ENCODE measurements at regions not wholly inside any gene's neighbourhood (a gene's known extent, or its start where the extent isn't known, plus 50 kb on each side); places are given as distances from the start of the nearest gene placed in this dataset.

DNA sequence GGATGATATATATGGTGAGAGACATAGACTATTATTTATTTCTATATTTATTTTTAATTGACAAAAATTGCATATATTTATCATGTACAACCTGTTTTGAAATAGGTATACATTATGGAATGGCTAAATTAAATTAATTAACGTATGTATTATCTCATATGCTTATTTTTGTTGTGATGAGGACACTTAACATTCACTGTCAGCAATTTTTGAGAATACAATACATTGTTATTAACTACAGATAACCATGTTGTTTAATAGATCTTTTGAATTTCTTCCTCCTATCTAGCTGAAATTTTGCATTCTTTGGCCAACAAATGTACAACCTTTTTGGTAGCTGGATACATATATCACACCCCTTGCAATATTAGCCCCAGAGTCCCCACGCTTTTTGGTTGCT is 110.7 kb upstream of the CITED2 start:
- TF ChIP-seq, protein P1, sequence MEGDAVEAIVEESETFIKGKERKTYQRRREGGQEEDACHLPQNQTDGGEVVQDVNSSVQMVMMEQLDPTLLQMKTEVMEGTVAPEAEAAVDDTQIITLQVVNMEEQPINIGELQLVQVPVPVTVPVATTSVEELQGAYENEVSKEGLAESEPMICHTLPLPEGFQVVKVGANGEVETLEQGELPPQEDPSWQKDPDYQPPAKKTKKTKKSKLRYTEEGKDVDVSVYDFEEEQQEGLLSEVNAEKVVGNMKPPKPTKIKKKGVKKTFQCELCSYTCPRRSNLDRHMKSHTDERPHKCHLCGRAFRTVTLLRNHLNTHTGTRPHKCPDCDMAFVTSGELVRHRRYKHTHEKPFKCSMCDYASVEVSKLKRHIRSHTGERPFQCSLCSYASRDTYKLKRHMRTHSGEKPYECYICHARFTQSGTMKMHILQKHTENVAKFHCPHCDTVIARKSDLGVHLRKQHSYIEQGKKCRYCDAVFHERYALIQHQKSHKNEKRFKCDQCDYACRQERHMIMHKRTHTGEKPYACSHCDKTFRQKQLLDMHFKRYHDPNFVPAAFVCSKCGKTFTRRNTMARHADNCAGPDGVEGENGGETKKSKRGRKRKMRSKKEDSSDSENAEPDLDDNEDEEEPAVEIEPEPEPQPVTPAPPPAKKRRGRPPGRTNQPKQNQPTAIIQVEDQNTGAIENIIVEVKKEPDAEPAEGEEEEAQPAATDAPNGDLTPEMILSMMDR (IDR thresholded peaks at IDR 0.05): no peak
- TF ChIP-seq POLR2AphosphoS5 (IDR thresholded peaks at IDR 0.05): no peak
